A549 (cell line): ENCODE measurements at regions not wholly inside any gene's neighbourhood (a gene's known extent, or its start where the extent isn't known, plus 50 kb on each side); places are given as distances from the start of the nearest gene placed in this dataset.

ENCODE experiments used
- ATAC-seq, 2 experiments: fragments of 200-7000 bp in 1 of 2; fragments of >200 bp in 1 of 2; cut with Nextera tagmentation in 1 of 2; cut with Tn5 transposase in 1 of 2; 3 replicates each; pipeline versions ENCODE4 v1.8.0 to v1.9.1; 2018 to 2020; ENCODE audit warnings: mild to moderate bottlenecking in 1 of 2, moderate library complexity in 1 of 2
- CTCF ChIA-PET: fragments of 300-600 bp; sonication (Branson Sonifier 250); formaldehyde crosslinking; extraction: SDS; loops from one replicate; lab custom pipeline; 2021; ENCODE audit warnings: antibody characterized with exemption, inconsistent platforms; lab: Yijun Ruan, JAX
- POLR2A ChIA-PET: fragments of 350-600 bp; formaldehyde crosslinking; extraction: SDS; loops from one replicate; lab custom pipeline; 2021; ENCODE audit warnings: antibody characterized with exemption, inconsistent platforms; lab: Yijun Ruan, JAX
- DNase-seq, 2 experiments: peaks; one replicate each; pipeline versions ENCODE4 v3.0.0 to v3.0.0-alpha.2; 2011 to 2016; ENCODE audit warnings: low read depth in 1 of 2, low spot score in 1 of 2
- FAIRE-seq: peaks from 2 replicates; lab custom pipeline; 2011; peaks lifted over from hg19 to GRCh38; lab: Jason Lieb, UNC
- H3K27ac ChIP-seq, 2 experiments: fragments of >200 bp; sonication (Bioruptor Twin); formaldehyde crosslinking; 3 replicates each; pipeline ENCODE4 v1.5.1; 2016 to 2017
- H3K4me1 ChIP-seq: fragments of >200 bp; sonication (Bioruptor Twin); formaldehyde crosslinking; 3 replicates; pipeline ENCODE4 v1.6.1; 2016
- H3K4me2 ChIP-seq: fragments of >200 bp; sonication (Bioruptor Twin); formaldehyde crosslinking; 3 replicates; pipeline ENCODE4 v1.6.1; 2016
- H3K4me3 ChIP-seq: fragments of >200 bp; sonication (Bioruptor Twin); formaldehyde crosslinking; 3 replicates; pipeline ENCODE4 v1.5.1; 2016
- H3K9me3 ChIP-seq: fragments of >200 bp; sonication (Bioruptor Twin); formaldehyde crosslinking; 3 replicates; pipeline ENCODE4 v1.6.1; 2016
- BHLHE40 ChIP-seq: IDR thresholded peaks from 2 replicates; pipeline ENCODE4 v1.6.1; 2012; ENCODE audit warnings: low read depth, low read length, inconsistent platforms
- CBX8 ChIP-seq: fragments of 200-600 bp; sonication (generic); IDR thresholded peaks from 2 replicates; pipeline ENCODE4 v1.6.1; 2016
- CHD2 ChIP-seq: fragments of 150-350 bp; IDR thresholded peaks from 2 replicates; pipeline ENCODE4 v1.6.1; 2014; ENCODE audit warnings: low read length; ENCODE audit not compliant: partially characterized antibody
- CHD4 ChIP-seq: fragments of 200-600 bp; sonication (generic); IDR thresholded peaks from 2 replicates; pipeline ENCODE4 v1.6.1; 2016; ENCODE audit warnings: antibody characterized with exemption, mild to moderate bottlenecking, borderline replicate concordance
- EHMT2 ChIP-seq: fragments of 200-600 bp; sonication (generic); IDR thresholded peaks from 2 replicates; pipeline ENCODE4 v1.6.1; 2016; ENCODE audit warnings: antibody characterized with exemption, low read depth, mild to moderate bottlenecking, moderate library complexity
- HDAC2 ChIP-seq: fragments of 200-600 bp; sonication (generic); IDR thresholded peaks from 2 replicates; pipeline ENCODE4 v1.6.1; 2016
- HOXA7 ChIP-seq: fragments of 250-450 bp; sonication (Bioruptor Pico); IDR thresholded peaks from 2 replicates; pipeline ENCODE4 v1.5.0; 2020; ENCODE audit warnings: mild to moderate bottlenecking, moderate library complexity
- JUN ChIP-seq, 2 experiments: fragments of >200 bp; sonication (Bioruptor Twin); formaldehyde crosslinking; IDR thresholded peaks; 2 replicates in 1 of 2; 3 replicates in 1 of 2; pipeline ENCODE4 v1.6.1; 2016 to 2017
- KDM5A ChIP-seq: fragments of 200-600 bp; sonication (generic); IDR thresholded peaks from 2 replicates; pipeline ENCODE4 v1.6.1; 2016; ENCODE audit warnings: antibody characterized with exemption, mild to moderate bottlenecking
- MAFK ChIP-seq: fragments of 450-650 bp; IDR thresholded peaks from 2 replicates; pipeline ENCODE4 v1.6.1; 2014; ENCODE audit not compliant: partially characterized antibody
- MYC ChIP-seq: IDR thresholded peaks from 2 replicates; pipeline ENCODE4 v1.6.1; 2012; ENCODE audit warnings: mild to moderate bottlenecking, inconsistent platforms, low read length, improper control_type of control experiment, borderline replicate concordance
- NPAS2 ChIP-seq: fragments of 250-450 bp; sonication (Bioruptor Pico); IDR thresholded peaks from 2 replicates; pipeline ENCODE4 v1.8.0; 2022; ENCODE audit warnings: mild to moderate bottlenecking, moderate library complexity, borderline replicate concordance
- NR3C1 ChIP-seq: fragments of >200 bp; sonication (Bioruptor Twin); formaldehyde crosslinking; IDR thresholded peaks from 3 replicates; pipeline ENCODE4 v1.6.1; 2017
- POLR2A ChIP-seq: IDR thresholded peaks from 2 replicates; pipeline ENCODE4 v1.6.1; 2012; ENCODE audit warnings: mild to moderate bottlenecking, low read length
- RAD21 ChIP-seq, 2 experiments: fragments of >200 bp in 1 of 2; sonication (Bioruptor Twin) in 1 of 2; formaldehyde crosslinking in 1 of 2; IDR thresholded peaks in 1 of 2; conservative IDR thresholded peaks in 1 of 2; 2 replicates in 1 of 2; 3 replicates in 1 of 2; pipeline ENCODE4 v1.6.1; 2012 to 2018; ENCODE audit warnings: inconsistent platforms in 1 of 2
- SMC3 ChIP-seq: fragments of >200 bp; sonication (Bioruptor Twin); formaldehyde crosslinking; IDR thresholded peaks from 3 replicates; pipeline ENCODE4 v1.6.1; 2018; ENCODE audit warnings: inconsistent platforms
- SREBF2 ChIP-seq: fragments of 450-650 bp; IDR thresholded peaks from 2 replicates; pipeline ENCODE4 v1.6.1; 2014; ENCODE audit warnings: mild to moderate bottlenecking, moderate library complexity
- ZC3H11A ChIP-seq: fragments of 450-650 bp; IDR thresholded peaks from 2 replicates; pipeline ENCODE4 v1.6.1; 2014; ENCODE audit warnings: antibody characterized with exemption, mild to moderate bottlenecking
- ZSCAN20 ChIP-seq: fragments of 250-450 bp; sonication (Bioruptor Pico); IDR thresholded peaks from 2 replicates; pipeline ENCODE4 v1.8.0; 2022; ENCODE audit warnings: mild to moderate bottlenecking, moderate library complexity
- WGBS: methylation state at CpG from one replicate; pipeline ENCODE4 v1.1.6; 2017; ENCODE audit errors: missing lambda C conversion rate; 5-methylcytosine and 5-hydroxymethylcytosine counted together
- TF ChIP-seq, protein P1 (sequence below): fragments of 250-450 bp; sonication (Bioruptor Pico); IDR thresholded peaks from 2 replicates; pipeline ENCODE4 v1.5.0; 2020; ENCODE audit warnings: low read depth, mild to moderate bottlenecking, moderate library complexity
- TF ChIP-seq, protein P2 (sequence below): fragments of >200 bp; sonication (Bioruptor Twin); formaldehyde crosslinking; IDR thresholded peaks from 3 replicates; pipeline ENCODE4 v1.6.1; 2016
- TF ChIP-seq, protein P3 (sequence below): fragments of >200 bp; sonication (Bioruptor Twin); formaldehyde crosslinking; IDR thresholded peaks from 2 replicates; pipeline ENCODE4 v1.6.1; 2016
- TF ChIP-seq, protein P4 (sequence below): fragments of >200 bp; sonication (Bioruptor Twin); formaldehyde crosslinking; IDR thresholded peaks from 3 replicates; pipeline ENCODE4 v1.5.1; 2016
- TF ChIP-seq, protein P5 (sequence below): IDR thresholded peaks from 2 replicates; pipeline ENCODE4 v1.6.1; 2012

DNA sequence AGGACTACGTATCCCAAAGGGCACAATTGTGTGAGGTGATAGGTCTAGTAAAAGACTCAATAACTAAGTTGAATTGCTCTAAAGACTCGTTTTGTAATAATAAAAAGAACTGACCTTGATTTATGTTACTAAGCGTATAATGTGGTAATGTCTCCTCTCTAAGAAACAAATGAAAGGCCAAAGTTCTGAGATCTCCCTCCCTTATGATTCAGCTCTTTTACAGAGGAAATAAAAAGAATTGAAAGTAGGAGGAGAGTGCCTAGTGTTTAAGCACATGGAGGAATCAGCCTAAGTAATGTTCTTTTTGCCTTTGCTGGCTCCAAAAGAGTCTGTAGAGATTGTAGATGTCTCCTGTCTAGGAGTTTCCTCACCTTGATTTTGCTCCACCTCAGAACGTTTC lies 98.0 kb downstream of the ARL4A start:
- Histone ChIP-seq H3K4me1 (no peaks in the 10 kb centered on the region), H3K27ac (no peak overlapping the region), H3K4me2 (no peak overlapping the region), H3K9me3 (no peaks in the 10 kb centered on the region), H3K4me3 (no peak overlapping the region)
- ATAC-seq (no peak; a peak in 1 of 6 replicates), FAIRE-seq (no peak), DNase-seq (no peak)
- ChIA-PET POLR2A (no interaction called here), CTCF (interaction anchor here (0.7 kb wide), 1 partner anchor 171 kb away, joined by 3 read pairs; no protein-coding TSS in a partner anchor)
- WGBS, result 73% methylated on average over 4 of the region's 4 CpGs
- TF ChIP-seq BHLHE40 (no peak), CBX8 (no peak), MAFK (no peak), CHD2 (no peak), HOXA7 (CRISPR knock-in tag) (no peak), HDAC2 (no peak), POLR2A (no peak), EHMT2 (no peak), CHD4 (no peak), ZSCAN20 (no peak)
- TF ChIP-seq, protein P1, sequence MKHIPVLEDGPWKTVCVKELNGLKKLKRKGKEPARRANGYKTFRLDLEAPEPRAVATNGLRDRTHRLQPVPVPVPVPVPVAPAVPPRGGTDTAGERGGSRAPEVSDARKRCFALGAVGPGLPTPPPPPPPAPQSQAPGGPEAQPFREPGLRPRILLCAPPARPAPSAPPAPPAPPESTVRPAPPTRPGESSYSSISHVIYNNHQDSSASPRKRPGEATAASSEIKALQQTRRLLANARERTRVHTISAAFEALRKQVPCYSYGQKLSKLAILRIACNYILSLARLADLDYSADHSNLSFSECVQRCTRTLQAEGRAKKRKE (CRISPR knock-in tag), result no peak
- TF ChIP-seq, protein P2, sequence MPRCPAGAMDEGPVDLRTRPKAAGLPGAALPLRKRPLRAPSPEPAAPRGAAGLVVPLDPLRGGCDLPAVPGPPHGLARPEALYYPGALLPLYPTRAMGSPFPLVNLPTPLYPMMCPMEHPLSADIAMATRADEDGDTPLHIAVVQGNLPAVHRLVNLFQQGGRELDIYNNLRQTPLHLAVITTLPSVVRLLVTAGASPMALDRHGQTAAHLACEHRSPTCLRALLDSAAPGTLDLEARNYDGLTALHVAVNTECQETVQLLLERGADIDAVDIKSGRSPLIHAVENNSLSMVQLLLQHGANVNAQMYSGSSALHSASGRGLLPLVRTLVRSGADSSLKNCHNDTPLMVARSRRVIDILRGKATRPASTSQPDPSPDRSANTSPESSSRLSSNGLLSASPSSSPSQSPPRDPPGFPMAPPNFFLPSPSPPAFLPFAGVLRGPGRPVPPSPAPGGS, result no peak

DNA sequence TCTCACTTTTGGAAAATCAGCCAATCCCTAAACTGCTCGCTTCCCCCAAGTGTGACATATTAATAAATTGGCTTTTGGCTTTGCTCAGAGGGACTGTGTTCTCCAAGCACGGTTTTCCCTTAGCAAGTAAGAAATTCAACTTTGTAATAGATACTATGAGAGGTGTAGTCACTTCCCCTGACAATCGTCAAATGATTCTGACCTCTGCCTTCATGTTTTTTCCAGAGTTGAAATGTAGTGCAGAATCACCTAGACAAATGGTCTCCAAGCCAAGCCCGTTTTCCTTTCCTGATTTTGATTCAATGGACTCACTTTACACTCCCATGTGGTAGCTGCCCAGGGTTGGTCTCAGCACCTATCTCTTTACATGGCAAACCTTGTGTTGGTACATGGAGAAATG lies 99.1 kb downstream of the ARL4A start:
- DNase-seq (no peak), FAIRE-seq (no peak), ATAC-seq (no peak)
- 68% methylated on average over 4 of the region's 4 CpGs for WGBS
- Histone ChIP-seq H3K9me3 (no peaks in the 10 kb centered on the region), H3K4me1 (no peaks in the 10 kb centered on the region), H3K27ac (no peak overlapping the region), H3K4me3 (no peak overlapping the region), H3K4me2 (no peak overlapping the region)
- TF ChIP-seq NPAS2 (CRISPR knock-in tag) (no peak), SMC3 (no peak), JUN (IDR thresholded peaks at IDR 0.05) (no peak), RAD21 (conservative IDR thresholded peaks at IDR 0.05 in 1 of 2, IDR thresholded peaks at IDR 0.05 in 1 of 2) (no peak), KDM5A (no peak), NR3C1 (no peak), SREBF2 (no peak), MYC (no peak), ZC3H11A (no peak), MAFK (no peak)
- TF ChIP-seq, protein P3, sequence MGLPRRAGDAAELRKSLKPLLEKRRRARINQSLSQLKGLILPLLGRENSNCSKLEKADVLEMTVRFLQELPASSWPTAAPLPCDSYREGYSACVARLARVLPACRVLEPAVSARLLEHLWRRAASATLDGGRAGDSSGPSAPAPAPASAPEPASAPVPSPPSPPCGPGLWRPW, result no peak
- TF ChIP-seq, protein P4, sequence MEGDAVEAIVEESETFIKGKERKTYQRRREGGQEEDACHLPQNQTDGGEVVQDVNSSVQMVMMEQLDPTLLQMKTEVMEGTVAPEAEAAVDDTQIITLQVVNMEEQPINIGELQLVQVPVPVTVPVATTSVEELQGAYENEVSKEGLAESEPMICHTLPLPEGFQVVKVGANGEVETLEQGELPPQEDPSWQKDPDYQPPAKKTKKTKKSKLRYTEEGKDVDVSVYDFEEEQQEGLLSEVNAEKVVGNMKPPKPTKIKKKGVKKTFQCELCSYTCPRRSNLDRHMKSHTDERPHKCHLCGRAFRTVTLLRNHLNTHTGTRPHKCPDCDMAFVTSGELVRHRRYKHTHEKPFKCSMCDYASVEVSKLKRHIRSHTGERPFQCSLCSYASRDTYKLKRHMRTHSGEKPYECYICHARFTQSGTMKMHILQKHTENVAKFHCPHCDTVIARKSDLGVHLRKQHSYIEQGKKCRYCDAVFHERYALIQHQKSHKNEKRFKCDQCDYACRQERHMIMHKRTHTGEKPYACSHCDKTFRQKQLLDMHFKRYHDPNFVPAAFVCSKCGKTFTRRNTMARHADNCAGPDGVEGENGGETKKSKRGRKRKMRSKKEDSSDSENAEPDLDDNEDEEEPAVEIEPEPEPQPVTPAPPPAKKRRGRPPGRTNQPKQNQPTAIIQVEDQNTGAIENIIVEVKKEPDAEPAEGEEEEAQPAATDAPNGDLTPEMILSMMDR, result no peak
- TF ChIP-seq, protein P5, sequence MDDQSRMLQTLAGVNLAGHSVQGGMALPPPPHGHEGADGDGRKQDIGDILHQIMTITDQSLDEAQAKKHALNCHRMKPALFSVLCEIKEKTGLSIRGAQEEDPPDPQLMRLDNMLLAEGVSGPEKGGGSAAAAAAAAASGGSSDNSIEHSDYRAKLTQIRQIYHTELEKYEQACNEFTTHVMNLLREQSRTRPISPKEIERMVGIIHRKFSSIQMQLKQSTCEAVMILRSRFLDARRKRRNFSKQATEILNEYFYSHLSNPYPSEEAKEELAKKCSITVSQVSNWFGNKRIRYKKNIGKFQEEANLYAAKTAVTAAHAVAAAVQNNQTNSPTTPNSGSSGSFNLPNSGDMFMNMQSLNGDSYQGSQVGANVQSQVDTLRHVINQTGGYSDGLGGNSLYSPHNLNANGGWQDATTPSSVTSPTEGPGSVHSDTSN, result no peak
- CTCF ChIA-PET, result no interaction called here
- POLR2A ChIA-PET, result no interaction called here
